SHP77 treated with DMSO at 0.1 percent for 48 hours (cell line): ENCODE measurements at regions not wholly inside any gene's neighbourhood (a gene's known extent, or its start where the extent isn't known, plus 50 kb on each side); places are given as distances from the start of the nearest gene placed in this dataset.
A peak's percentile ranks its signal among the peaks of the same experiment; 100 is the strongest.

Experiments used
- DNase-seq: peaks from one replicate; lab custom pipeline; 2025; lab: John Stamatoyannopoulos, UW

DNA sequence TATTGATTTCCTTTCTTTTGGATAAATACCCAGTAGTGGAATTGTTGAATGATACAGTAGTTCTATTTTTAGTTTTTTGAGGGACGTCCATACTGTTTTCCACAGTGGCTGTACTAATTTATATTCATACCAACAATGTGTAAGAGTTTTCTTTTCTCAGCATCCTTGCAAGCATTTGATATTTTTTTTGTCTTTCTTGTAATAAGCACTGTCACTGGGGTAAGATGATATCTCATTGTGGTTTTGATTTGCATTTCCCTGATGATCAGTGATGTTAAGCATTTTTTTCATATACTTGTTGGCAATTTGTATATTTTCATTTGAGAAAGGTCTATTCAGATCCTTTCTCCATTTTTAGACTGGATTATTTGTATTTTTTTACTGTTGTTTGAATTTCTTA lies 308.7 kb downstream of the PTEN start:
- DNase-seq: no peak

DNA sequence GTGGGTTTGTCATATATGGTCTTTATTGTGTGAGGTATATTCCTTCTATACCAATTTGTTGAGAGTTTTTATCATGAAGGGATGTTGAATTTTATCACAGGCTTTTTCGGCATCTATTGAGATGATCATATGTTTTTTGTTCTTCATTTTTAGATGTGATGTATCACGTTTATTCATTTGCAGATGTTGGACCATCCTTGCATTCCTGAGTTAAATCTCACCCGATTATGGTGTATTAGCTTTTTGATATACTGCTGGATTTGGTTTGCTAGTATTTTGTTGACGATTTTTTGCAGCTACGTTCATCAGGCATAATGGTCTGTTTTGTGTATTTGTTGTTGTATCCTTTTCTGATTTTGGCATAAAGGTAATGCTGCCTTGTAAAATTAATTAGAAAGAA lies 311.0 kb downstream of the PTEN start:
- DNase-seq: no peak

DNA sequence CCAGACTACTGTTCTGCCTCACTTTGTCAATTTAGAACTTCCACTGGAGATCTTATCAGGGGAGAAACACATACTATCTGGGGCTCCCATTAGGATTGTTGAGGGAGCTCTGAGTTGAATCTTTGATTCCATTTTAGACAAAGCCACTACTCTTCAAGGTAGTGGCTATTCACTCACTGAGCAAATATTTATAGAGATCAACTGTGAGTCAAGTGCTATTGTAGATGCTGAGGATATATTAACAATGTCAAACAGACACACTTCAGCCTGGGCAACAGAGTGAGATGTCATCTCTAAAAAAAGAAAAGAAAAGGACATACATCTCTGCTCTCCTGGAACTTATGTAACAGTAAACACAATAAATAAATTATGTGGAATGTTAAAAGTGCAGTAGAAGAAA lies 315.3 kb downstream of the PTEN start:
- DNase-seq: peak; percentile 1

DNA sequence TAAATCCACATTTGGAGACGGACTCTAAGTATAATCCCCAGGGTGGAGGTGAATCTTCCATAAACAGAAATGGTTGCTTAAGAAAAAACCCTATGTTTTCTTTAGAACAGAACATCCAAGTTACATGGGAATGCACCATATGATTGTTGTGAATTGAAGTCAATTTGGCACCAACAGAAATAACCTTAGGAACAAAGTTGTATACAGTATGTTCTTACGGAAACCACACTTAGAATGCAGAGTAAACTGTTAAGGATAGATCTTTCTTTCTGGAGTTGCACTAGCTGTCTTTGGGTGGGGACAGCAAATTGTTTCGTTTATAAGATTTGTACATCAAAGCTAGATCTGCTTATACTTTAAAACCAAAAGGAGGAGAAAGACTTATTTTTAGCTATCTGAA lies 316.4 kb downstream of the PTEN start:
- no peak for DNase-seq

DNA sequence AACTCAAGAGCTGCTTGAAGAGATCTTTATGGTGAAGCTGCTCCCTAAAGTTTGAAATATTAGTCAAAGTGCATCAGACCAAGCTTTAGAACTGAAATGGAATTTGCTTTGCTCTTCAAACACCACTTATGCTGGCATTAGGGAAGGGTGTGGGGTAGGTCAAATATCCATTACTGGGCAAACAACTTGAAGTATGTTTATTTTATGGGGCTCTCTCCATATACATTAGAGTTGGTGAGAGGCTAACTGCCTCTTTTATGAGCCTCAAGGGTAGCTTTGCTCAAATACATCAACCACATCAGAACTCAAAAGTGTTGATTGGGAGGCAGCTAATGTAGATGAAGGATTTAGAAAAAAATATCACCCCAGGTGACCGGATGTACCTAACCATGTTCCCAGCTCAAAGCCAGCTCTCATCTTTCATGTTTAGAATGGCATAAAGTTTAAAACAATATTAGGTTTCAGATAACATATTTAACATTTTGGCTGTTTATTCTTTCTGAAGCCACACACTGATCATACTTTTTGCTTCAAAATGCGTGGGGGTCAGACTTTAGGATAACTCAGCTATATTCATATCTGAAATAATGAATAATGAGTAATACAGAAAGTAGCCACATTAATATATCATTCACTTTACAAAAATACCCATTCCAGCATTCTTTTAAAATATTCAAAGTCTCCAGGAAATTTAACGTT lies 318.6 kb downstream of the PTEN start:
- DNase-seq: peak; percentile 30

DNA sequence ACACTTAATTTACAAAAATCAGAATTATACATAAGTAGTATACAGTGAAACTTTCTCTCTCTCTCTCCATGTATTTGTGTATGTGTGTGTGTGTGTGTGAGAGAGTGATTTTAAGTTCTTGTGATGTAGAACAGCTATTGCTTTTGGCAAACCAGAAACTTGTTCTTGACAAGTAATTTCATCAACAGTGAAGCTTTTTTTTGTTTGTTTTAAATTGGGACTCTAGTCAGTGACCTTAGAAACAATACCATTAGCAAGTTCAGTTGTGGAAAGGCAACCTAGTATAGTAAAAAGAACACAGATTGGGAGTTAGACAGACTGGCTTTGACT lies 319.1 kb downstream of the PTEN start:
- no peak for DNase-seq

DNA sequence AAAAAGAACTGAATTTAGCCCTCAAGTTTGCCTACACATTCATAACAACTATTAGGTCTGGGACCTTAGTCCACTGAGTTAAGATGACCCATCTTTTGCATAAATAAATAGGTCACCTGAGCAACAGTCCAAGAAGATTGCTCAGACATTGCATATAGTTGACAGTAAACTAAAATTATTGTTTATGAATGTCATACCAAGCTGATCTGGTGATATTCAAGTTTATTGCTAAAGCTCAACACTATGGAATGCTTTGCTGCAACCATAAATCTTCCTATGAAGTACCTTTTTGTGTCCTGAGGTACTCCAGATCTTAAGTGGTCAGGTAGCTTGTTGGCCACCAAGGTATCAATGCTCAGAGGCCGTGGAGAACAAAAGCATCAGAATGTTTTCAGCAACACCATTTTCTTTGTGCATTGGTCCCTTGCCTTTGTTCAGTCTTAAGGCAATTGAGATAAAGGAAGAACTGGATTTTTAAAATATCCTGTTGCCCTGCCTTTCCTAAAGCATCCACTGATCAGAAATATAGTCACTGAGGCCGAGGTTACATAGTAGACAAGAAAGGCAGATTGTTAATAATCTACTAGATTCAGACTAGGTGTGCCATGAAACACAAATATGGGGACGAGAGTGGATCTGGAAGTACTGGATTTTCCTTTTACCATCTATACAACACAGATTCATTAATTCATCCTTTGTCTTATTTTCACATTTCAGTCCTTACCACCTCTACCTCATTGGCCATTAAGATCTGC lies 321.3 kb downstream of the PTEN start:
- no peak for DNase-seq

DNA sequence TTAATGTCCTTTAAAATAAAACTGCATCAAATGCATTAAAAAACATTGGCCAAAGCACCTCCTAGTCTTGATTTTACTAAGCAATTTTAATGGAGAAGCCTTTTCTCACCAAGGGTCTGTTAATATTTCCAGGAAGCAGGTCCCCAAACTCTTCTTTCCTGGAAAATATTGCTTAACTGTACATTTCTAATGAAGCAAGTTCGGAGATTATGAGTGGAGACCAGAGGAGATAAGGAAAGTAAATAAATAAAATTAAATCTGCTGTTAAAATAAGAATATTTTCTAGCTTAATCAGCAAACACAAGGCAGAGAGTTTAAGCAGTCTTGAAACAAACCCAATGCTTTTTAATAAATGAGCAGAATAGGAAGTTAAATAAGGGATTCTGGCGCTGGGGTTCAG lies 322.4 kb downstream of the PTEN start:
- no peak for DNase-seq

DNA sequence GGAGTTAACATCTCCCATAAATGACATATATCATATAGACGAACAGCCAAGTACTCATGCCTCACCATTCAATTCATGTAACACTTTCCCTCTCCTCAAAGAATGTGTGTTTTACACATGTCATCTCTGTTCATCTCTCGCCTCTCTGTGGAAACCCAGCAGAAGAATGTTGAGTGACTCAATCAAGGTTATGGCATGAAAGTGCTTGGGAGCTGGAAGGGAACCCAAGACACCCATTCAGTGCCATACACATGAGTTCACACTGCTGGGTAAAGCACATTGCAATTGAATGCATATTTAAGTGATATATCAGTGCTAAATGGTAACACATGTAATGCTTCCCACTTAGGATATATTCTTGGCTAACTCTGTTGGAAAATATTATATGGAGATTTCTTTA lies 322.9 kb downstream of the PTEN start:
- DNase-seq: no peak

DNA sequence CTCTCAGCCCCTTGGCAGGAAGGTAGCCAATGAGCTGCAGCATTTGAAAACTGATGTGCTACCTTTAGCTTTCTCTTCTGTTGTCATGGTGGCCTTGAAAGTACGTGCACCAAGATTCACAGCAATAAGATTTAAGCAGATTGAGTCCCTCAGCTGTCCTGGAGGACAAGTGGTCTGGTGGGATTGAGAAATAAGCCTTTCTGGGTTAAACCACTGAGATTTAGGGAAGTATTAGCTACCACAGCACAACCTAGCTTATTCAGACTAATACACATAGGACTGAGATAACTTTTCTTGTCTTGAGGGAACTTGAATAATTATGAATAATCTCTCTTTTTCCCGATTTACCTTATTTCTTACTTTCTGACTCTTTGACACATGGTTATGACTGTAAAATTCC lies 324.0 kb downstream of the PTEN start:
- no peak for DNase-seq

DNA sequence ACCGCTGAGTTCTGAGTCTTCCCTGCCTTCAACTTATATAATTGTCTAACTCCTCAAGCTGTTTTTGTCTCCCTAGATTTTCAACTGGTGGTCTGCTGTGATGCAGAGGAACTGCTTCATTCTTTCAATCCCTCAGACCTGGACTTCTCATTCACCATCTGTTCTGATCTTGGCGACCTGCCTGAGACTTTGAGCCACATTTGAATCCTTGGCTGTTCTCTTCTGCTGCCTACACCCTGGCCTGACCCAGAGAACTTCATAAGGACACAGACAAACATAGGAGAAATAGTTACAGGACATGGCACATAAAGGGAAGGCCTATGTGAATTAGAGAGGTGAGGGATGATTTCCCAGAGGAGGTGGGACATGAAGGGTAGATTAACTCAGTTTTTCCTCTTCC lies 326.7 kb downstream of the PTEN start:
- DNase-seq: no peak

DNA sequence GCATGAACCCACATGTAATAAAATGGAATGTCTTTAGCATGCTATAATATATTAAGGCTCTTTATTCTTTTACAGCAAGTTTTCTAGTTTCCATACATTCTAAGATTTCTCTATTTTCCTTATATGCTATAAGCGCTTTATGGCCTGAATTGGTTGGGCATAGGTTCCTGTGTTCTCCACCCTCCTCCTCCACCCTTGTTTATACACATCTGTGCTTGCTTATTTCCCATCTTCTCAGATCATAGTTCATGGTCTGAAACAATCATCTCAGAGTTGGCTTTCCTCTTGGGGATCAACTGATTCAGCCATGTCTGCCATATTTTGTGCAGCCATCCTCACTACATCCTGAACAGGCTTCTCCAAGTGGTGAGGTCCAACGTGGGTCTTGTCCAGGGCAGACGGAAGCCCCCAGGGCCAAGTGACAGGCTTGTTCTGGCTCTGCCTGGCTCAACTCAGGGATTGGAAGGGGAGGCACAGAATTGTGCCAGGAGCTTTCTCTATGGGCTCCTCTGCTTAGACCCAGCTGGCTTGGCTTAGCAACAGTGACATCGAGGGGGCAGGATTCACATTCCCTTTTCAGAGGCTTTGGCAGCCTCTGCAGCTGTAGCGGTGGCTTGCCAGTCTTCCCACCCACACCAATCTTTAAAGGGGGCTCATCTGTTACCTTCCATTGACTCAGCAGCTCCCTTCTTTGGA lies 327.3 kb downstream of the PTEN start:
- no peak for DNase-seq

DNA sequence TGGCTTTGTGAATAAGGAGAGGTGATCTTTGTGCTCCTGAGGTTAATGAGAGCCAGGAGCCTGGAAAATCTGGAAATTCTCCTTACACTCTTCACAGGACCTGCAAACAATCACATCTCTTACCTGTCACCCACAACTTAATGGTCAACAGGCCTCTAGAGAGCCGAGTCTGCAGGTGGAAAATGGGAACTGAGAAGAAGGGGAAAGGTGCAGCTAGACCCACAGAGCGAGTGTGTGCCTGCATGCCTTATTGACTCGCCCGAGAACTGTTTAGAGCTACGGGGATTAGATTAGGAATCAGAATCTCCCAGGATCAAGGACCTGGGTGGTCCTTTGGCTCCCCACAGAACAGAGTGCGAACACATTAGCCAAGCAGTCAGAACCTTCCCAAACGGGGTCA lies 329.6 kb downstream of the PTEN start:
- no peak for DNase-seq

DNA sequence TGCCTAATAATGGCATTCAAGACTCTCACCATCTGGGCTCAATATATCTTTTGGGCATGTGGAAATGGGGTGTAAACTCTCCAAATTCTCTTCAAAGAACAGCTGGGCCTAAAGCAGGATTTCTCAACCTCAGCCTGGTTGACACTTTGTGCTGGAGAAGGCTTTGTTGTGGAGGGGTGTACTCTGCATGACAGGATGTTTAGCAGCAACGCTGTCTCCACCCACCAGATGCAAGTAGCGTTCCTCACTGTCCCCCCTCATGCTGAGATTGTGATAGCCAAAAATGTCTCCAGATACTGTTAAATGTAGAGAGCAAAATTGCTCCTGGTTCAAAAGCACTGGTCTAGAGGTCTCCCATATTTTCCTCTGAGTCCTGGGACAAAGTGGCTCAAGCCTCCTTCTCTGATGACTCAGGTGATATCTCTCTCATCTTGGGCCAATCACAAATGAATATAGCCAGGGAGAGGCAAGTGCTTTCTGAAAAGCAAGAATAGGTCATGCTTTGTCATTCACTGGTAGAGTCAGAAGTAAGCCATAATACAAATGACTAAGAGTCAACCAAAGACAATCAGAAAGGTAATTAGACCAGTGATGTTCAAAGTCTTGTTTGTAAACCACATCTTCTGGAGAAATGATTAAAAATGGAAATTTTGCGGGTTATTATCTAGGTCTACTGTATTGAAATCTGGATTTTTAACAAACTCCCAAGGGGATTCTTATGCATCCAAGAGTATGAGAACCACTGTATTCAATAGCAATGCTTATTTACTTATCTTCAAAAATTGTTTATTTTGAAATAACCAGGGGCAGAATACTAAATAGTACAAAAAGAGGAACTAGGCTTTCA lies 330.8 kb downstream of the PTEN start:
- no peak for DNase-seq

DNA sequence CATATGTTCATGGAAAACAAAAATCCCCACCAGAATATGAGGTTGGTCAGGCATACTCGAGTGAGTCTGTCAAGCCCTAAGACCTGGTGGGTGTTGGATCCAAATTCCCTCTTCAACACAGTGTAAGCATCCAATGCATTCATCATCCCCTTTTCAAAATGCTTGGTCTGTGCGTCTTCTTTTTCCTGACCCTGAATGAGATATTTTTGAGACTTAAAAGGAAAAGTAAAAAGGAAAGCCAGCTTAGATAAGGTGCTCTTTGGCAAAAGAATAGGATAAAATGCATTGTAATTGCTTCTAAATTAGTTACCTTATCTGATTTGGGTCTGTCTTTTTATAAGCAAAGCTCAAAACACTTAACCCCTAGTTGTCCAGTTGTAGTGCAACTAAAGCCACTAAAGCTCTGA lies 331.5 kb downstream of the PTEN start:
- no peak for DNase-seq

DNA sequence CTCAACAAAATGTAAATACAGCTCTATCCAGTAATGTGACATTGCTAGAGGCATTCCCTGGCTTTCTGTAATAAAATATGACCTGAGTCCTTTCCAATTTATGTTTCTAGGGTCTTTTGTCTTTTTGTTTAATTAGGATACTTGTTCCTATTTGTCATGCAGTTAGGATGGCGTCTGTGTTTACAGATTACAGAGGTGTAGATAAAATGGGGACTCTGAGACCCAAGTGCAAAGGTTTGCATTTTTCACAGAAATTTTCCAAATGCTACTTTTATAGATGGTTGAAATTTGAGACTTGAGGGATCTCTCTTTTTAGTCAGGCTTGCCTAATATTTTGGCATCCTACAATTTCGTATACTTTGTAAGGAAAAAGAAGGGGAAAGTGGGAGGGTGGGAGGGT lies 332.4 kb downstream of the PTEN start:
- DNase-seq: no peak

DNA sequence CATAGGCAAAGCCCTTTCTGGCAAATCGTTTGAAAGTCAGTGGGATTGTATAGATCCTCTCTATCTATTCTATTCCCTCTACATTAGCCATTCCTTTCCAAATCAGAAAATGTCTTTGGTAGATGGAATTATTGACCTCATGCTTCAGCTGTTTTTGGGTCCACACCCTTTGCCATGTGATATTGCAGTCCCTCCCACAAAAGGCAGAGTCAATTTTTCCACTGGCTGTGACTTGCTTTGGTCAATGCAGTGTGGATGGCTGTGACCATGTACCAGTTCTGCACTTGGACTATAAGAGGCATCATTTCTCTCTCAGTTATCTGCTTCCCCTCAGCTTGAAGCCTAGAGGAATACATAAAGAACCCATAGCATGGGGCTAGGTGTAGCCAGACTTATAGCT lies 332.9 kb downstream of the PTEN start:
- no peak for DNase-seq

DNA sequence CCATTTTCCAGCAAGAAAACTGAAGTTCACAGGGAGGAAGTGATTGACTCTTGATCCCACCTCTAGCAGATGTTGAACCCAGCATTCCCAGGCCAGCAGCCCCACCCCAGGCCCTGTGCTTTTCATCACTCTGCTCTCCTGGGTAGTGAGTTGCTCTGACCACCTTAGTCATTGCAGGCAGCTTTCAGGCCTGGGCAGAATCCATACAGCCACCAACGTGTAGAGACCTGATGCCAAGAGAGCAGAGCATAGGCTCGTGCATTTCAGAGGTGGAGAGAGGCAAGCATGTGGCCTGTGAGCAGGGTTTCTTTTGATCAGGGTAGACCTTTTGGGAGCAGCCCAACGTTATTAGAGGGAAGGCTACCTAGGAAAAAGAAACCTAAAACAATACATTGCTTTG lies 334.6 kb downstream of the PTEN start:
- no peak for DNase-seq

DNA sequence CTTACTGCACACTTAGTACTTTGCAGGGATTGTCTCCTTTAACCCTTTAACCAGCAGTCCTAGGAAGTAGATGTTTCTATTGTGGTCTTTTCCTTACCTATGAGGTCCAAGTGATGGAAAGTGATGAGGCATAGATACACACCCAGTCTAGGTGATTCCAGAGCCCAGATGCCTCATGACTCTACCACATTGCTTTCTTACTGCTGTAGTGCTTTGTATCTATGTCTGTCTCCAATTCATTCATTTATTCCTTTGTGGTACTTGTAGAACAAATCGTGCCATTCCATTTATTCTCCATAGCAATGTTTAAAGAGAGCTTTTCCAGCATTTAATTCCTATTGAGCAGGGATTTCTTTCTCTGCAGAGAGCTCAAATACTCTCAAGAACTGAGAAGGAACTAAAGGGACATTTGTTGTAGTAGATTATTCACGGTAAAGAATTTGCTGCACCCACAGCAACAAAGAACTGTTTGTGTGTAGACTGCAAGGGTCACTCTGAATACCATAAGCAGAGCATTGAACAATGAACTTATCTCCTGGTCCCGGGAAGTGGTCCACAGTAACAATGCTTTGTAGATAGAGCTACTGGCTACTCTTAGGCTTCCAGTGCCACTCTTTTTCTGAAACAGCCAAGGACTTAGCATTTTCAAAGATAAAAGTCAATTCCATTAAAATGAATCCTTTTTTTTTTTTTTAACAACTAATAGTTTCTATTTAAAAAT lies 337.0 kb downstream of the PTEN start:
- DNase-seq: no peak

DNA sequence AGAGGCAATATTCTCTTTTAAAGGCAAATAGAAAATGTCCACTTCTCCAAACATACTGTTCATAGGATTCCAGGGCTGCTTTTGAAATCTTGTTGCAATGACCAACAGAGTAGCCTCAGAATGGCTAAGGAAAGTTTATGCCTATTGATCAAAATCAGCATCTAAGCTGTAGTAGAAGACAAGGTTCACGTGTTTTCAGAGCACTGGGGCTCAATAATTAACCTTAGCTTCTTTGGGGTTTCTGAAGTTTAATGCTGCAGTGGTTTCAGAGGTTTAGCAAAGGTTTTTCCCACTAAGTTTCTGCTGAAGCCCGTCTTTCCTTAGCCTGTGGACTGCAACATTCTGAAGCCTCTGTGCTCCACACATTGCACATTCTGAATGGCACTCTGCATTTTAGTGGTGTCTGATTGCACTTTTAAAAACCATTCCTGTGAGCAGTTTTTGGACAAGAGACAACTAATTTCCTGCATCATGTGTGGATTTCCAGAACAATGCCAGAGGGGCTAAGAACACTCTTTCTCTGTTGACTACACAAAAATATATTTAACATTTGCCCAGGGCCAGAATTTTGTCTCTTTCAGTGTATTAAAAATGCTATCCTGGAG lies 342.5 kb downstream of the PTEN start:
- no peak for DNase-seq

DNA sequence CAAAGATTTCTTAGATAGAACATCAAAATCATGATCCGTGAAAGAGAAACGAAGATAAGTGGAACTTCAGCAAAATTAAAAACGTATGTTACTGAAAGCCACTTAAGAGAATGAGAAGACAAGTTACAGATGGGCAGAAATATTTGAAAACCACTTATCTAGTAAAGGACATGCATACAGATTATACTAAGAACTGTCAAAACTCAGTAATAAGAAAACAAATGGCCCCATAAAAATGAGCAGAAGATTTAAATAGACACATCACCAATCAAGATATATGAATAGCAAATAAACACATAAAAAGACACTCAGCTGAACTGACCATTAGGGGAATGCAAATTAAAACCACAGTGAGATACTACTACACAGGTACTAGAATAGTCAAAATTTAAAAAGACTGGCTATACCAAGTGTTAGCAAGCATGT lies 343.7 kb downstream of the PTEN start:
- no peak for DNase-seq
